Calu3 (cell line): ENCODE measurements at regions not wholly inside any gene's neighbourhood (a gene's known extent, or its start where the extent isn't known, plus 50 kb on each side); places are given as distances from the start of the nearest gene placed in this dataset.

ENCODE experiments used
- BruUV-seq: library from RNA; stranded (reverse); fragments of 400-500 nt; replicated peaks from 2 replicates; lab custom pipeline; 2021; lab: Mats Ljungman, UMichigan
- CTCF ChIA-PET: fragments of 300-600 bp; sonication (Branson Sonifier 250); formaldehyde crosslinking; loops from one replicate; lab custom pipeline; 2022; ENCODE audit warnings: antibody characterized with exemption; lab: Charles Lee
- DNase-seq: peaks from one replicate; pipeline ENCODE4 v3.0.0; 2022
- H3K27ac Mint-ChIP-seq: one replicate; pipeline ENCODE4 v1.8.0; 2022; ENCODE audit warnings: mixed read lengths; ENCODE audit not compliant: unreplicated experiment
- H3K27me3 Mint-ChIP-seq: one replicate; pipeline ENCODE4 v1.8.0; 2022; ENCODE audit warnings: mixed read lengths; ENCODE audit not compliant: unreplicated experiment
- H3K36me3 Mint-ChIP-seq: one replicate; pipeline ENCODE4 v1.8.0; 2022; ENCODE audit warnings: mild to moderate bottlenecking, moderate library complexity, mixed read lengths; ENCODE audit not compliant: insufficient read depth, unreplicated experiment
- H3K4me1 Mint-ChIP-seq: one replicate; pipeline ENCODE4 v1.8.0; 2022; ENCODE audit warnings: mild to moderate bottlenecking, low read depth, mixed read lengths; ENCODE audit not compliant: unreplicated experiment
- H3K4me3 Mint-ChIP-seq: one replicate; pipeline ENCODE4 v1.8.0; 2022; ENCODE audit warnings: mild to moderate bottlenecking, low read depth, moderate library complexity, mixed read lengths; ENCODE audit not compliant: unreplicated experiment
- H3K9me3 Mint-ChIP-seq: one replicate; pipeline ENCODE4 v1.8.0; 2022; ENCODE audit warnings: low read depth, mixed read lengths; ENCODE audit not compliant: unreplicated experiment
- intact Hi-C: fragments of 100-400 bp; cut with micrococcal nuclease; formaldehyde crosslinking; loops from one replicate; pipeline ENCODE4 v1.10.0; 2022; ENCODE audit not compliant: unreplicated experiment
- TF ChIP-seq, protein P1 (sequence below): fragments of 200-600 bp; IDR thresholded peaks from one replicate; pipeline ENCODE4 v1.8.0; 2022; ENCODE audit warnings: antibody characterized with exemption; ENCODE audit not compliant: unreplicated experiment

DNA sequence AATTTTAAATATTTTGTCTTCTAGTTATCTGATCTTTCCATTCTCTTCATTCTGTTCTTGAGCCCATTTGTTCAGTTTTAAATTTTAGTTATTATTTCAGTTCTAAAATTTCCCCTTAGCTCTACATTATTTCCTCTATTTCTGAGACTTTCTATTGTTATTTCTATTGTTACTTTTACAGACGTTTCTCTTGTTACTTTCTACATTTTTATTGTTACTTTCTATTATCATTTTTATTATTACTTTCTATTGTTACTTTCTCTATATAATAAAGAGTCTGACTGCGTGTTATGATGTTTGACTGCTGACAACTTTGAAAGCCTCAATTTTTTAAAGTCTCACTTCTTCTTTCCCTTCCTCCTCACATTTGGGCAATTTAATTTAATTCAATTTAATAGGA lies 915.7 kb upstream of the PCDH20 start:
- CTCF ChIA-PET, result no interaction called here
- no peak overlapping the region for H3K4me3 Mint-ChIP-seq
- no TSS peak for BruUV-seq
- H3K36me3 Mint-ChIP-seq, result no peaks in the 10 kb centered on the region
- no peaks in the 10 kb centered on the region for H3K4me1 Mint-ChIP-seq
- TF ChIP-seq, protein P1, sequence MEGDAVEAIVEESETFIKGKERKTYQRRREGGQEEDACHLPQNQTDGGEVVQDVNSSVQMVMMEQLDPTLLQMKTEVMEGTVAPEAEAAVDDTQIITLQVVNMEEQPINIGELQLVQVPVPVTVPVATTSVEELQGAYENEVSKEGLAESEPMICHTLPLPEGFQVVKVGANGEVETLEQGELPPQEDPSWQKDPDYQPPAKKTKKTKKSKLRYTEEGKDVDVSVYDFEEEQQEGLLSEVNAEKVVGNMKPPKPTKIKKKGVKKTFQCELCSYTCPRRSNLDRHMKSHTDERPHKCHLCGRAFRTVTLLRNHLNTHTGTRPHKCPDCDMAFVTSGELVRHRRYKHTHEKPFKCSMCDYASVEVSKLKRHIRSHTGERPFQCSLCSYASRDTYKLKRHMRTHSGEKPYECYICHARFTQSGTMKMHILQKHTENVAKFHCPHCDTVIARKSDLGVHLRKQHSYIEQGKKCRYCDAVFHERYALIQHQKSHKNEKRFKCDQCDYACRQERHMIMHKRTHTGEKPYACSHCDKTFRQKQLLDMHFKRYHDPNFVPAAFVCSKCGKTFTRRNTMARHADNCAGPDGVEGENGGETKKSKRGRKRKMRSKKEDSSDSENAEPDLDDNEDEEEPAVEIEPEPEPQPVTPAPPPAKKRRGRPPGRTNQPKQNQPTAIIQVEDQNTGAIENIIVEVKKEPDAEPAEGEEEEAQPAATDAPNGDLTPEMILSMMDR, result no peak
- no peaks in the 10 kb centered on the region for H3K9me3 Mint-ChIP-seq
- no peak overlapping the region for H3K27ac Mint-ChIP-seq
- DNase-seq, result no peak
- H3K27me3 Mint-ChIP-seq, result no peaks in the 10 kb centered on the region
- intact Hi-C loops, result no loop called here

GRCh38 chr13:62327367-62327766 lies 911.7 kb upstream of the PCDH20 start:
- Mint-ChIP-seq H3K27ac (no peak overlapping the region), H3K36me3 (no peaks in the 10 kb centered on the region), H3K27me3 (no peaks in the 10 kb centered on the region), H3K9me3 (no peaks in the 10 kb centered on the region), H3K4me1 (no peaks in the 10 kb centered on the region), H3K4me3 (no peak overlapping the region)
- TF ChIP-seq, protein P1, result no peak
- no TSS peak for BruUV-seq
- no peak for DNase-seq
- intact Hi-C loops, result no loop called here
- CTCF ChIA-PET, result no interaction called here

GRCh38 chr13:62324842-62325241 lies 909.2 kb upstream of the PCDH20 start:
- TF ChIP-seq, protein P1, result no peak
- no peak for DNase-seq
- Mint-ChIP-seq H3K27ac (no peak overlapping the region), H3K36me3 (no peaks in the 10 kb centered on the region), H3K9me3 (no peaks in the 10 kb centered on the region), H3K4me3 (no peak overlapping the region), H3K27me3 (no peaks in the 10 kb centered on the region), H3K4me1 (no peaks in the 10 kb centered on the region)
- no TSS peak for BruUV-seq
- intact Hi-C loops, result no loop called here
- CTCF ChIA-PET, result no interaction called here

- CTCF ChIA-PET, result no interaction called here
- intact Hi-C loops, result no loop called here
- TF ChIP-seq, protein P1, result no peak
- H3K4me1 Mint-ChIP-seq, result no peaks in the 10 kb centered on the region
- H3K27ac Mint-ChIP-seq, result no peak overlapping the region
- no peaks in the 10 kb centered on the region for H3K36me3 Mint-ChIP-seq
- no peak overlapping the region for H3K4me3 Mint-ChIP-seq
- H3K27me3 Mint-ChIP-seq, result no peaks in the 10 kb centered on the region
- no peak for DNase-seq
- no TSS peak for BruUV-seq
- no peaks in the 10 kb centered on the region for H3K9me3 Mint-ChIP-seq
These were observed 906.2 kb upstream of the PCDH20 start for GRCh38 chr13:62321895-62322294.

- Mint-ChIP-seq H3K9me3 (no peaks in the 10 kb centered on the region), H3K36me3 (no peaks in the 10 kb centered on the region), H3K27ac (no peak overlapping the region), H3K4me3 (no peak overlapping the region), H3K27me3 (no peaks in the 10 kb centered on the region), H3K4me1 (no peaks in the 10 kb centered on the region)
- intact Hi-C loops, result no loop called here
- no TSS peak for BruUV-seq
- TF ChIP-seq, protein P1, result no peak
- CTCF ChIA-PET, result no interaction called here
- DNase-seq, result no peak
These were observed 905.5 kb upstream of the PCDH20 start for GRCh38 chr13:62321139-62321538.
